Epithelial cell of proximal tubule (primary cell): ENCODE measurements at regions not wholly inside any gene's neighbourhood (a gene's known extent, or its start where the extent isn't known, plus 50 kb on each side); places are given as distances from the start of the nearest gene placed in this dataset.

Experiments
- DNase-seq: peaks from one replicate; pipeline ENCODE4 v3.0.0-alpha.2; 2011; ENCODE audit warnings: low read depth
- H3K4me3 ChIP-seq: 2 replicates; pipeline ENCODE4 v1.5.1; 2011; ENCODE audit warnings: low read depth, mild to moderate bottlenecking, low read length
- TF ChIP-seq, protein P1 (sequence below): conservative IDR thresholded peaks from 2 replicates; pipeline ENCODE4 v1.5.1; 2012; ENCODE audit warnings: low read depth, mild to moderate bottlenecking, low read length

GRCh38 chr7:17713584-17713983, 226.7 kb downstream of the SNX13 start:
- TF ChIP-seq, protein P1, sequence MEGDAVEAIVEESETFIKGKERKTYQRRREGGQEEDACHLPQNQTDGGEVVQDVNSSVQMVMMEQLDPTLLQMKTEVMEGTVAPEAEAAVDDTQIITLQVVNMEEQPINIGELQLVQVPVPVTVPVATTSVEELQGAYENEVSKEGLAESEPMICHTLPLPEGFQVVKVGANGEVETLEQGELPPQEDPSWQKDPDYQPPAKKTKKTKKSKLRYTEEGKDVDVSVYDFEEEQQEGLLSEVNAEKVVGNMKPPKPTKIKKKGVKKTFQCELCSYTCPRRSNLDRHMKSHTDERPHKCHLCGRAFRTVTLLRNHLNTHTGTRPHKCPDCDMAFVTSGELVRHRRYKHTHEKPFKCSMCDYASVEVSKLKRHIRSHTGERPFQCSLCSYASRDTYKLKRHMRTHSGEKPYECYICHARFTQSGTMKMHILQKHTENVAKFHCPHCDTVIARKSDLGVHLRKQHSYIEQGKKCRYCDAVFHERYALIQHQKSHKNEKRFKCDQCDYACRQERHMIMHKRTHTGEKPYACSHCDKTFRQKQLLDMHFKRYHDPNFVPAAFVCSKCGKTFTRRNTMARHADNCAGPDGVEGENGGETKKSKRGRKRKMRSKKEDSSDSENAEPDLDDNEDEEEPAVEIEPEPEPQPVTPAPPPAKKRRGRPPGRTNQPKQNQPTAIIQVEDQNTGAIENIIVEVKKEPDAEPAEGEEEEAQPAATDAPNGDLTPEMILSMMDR = no peak
- no peak for DNase-seq
- no peak overlapping the region for H3K4me3 ChIP-seq

- no peak overlapping the region for H3K4me3 ChIP-seq
- TF ChIP-seq, protein P1 = no peak
- DNase-seq = no peak
Observed at GRCh38 chr7:17716816-17717215, 223.5 kb downstream of the SNX13 start.

DNA sequence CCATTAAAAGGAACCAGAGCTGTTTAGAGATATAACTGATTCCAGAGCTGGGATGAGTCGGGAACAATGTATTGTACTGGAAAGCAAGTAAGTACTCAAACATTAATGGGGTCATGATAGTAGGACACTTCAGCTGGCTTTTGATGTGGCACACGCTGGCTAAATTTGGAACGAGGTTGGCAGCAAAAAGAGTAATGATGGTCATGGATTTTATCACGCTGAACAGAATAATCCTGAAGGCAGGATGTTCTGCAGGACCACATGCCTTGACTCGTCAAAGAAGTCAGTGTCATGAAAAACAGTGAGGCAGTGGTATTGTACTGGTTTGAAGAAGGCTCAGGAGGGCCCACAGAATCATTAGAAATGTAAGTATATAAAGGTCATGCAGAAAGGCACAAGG, 220.3 kb downstream of the SNX13 start:
- TF ChIP-seq, protein P1 = no peak
- no peak for DNase-seq
- no peak overlapping the region for H3K4me3 ChIP-seq

DNA sequence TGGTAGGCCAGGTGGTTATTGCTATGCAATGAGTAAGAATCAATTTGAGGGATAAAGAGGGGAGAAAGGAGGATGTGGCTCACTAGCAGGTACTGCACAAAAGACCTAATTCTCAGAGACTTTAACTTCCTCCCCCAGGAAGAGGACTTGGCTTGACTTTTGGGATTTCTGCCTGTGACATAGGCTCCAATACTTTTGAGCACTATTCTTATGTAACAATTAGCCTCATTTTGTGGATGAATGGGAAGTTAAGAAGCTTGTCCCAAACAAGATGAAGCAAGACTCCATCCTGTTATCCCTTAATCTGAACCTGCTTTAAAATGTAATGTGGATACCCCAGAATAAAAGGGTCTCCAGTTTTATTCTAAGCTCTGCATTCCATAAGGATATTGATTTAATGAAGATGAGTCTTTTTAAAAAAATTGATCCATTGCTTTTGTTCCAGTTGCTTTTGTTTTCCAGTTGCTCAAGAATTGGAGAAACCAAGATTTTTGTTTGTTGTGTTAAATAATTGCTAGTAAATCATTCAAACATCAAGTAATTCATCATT, 218.5 kb downstream of the SNX13 start:
- TF ChIP-seq, protein P1 = no peak

GRCh38 chr7:17722798-17723197, 217.5 kb downstream of the SNX13 start:
- H3K4me3 ChIP-seq = no peak overlapping the region
- no peak for DNase-seq
- TF ChIP-seq, protein P1 = no peak

More for the DNA sequence above, 218.5 kb downstream of the SNX13 start:
- H3K4me3 ChIP-seq = no peak overlapping the region
- no peak for DNase-seq

GRCh38 chr7:17725821-17726220, 214.5 kb downstream of the SNX13 start:
- H3K4me3 ChIP-seq = no peak overlapping the region
- TF ChIP-seq, protein P1 = no peak
- no peak for DNase-seq

DNA sequence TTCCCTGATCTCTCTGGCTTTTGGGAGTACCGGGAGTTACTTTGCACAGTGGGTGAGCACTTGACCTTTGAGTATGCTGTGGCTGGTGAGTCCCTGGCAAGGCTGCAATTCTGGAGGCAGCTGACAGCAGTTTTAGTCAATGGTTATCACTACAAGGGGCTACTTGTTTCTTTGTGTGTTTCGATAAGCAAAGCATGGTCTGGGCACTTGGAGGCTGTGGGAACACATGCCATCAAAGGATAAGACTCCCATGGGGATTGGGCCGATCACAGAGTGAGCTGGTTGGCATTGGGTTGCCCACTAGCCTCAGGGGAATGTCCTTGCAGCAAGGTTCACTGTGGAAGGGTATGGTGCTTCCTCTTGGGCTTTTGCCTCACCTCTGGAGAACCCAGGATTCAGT, 208.2 kb downstream of the SNX13 start:
- DNase-seq = no peak
- TF ChIP-seq, protein P1 = no peak
- H3K4me3 ChIP-seq = no peak overlapping the region
